ENCODE measurements at regions not wholly inside any gene's neighbourhood (a gene's known extent, or its start where the extent isn't known, plus 50 kb on each side); places are given as distances from the start of the nearest gene placed in this dataset.

- no peak for TF ChIP-seq CTCF (conservative IDR thresholded peaks at IDR 0.05)
- TF ChIP-seq EZH2 (IDR thresholded peaks at IDR 0.05; ENCODE audit: low read depth) = no peak
These were observed 939.5 kb upstream of the CHAC2 start for GRCh38 chr2:52828112-52828511.

All from PC-9 (cell line).